GM23338 (cell line): ENCODE measurements at regions not wholly inside any gene's neighbourhood (a gene's known extent, or its start where the extent isn't known, plus 50 kb on each side); places are given as distances from the start of the nearest gene placed in this dataset.
A peak's percentile ranks its signal among the peaks of the same experiment; 100 is the strongest.

Experiments
- ATAC-seq: fragments of 200-7000 bp; cut with Tn5 transposase; 3 replicates; pipeline ENCODE4 v1.9.1; 2020
- DNase-seq: peaks from one replicate; pipeline ENCODE4 v3.0.0-alpha.2; 2015; ENCODE audit warnings: low spot score
- H2AFZ ChIP-seq: fragments of 200-600 bp; sonication (generic); 2 replicates; pipeline ENCODE4 v1.8.0; 2016; ENCODE audit warnings: antibody characterized with exemption, mild to moderate bottlenecking, moderate library complexity
- H3F3A ChIP-seq: fragments of 200-600 bp; sonication (generic); replicated peaks from 2 replicates; pipeline ENCODE4 v1.8.0; 2017; ENCODE audit warnings: antibody characterized with exemption, mixed run types, low read depth
- H3K27ac ChIP-seq: fragments of 200-600 bp; sonication (generic); 2 replicates; pipeline ENCODE4 v1.6.1; 2016; ENCODE audit warnings: low read depth
- H3K27me3 ChIP-seq: fragments of 200-600 bp; sonication (generic); 2 replicates; pipeline ENCODE4 v1.8.0; 2016; ENCODE audit warnings: mild to moderate bottlenecking, mixed run types, moderate library complexity; ENCODE audit not compliant: insufficient read depth
- H3K36me3 ChIP-seq: fragments of 200-600 bp; sonication (generic); 2 replicates; pipeline ENCODE4 v1.8.0; 2016; ENCODE audit warnings: mild to moderate bottlenecking; ENCODE audit not compliant: insufficient read depth
- H3K4me1 ChIP-seq: fragments of 200-600 bp; sonication (generic); 2 replicates; pipeline ENCODE4 v1.8.0; 2016; ENCODE audit warnings: mild to moderate bottlenecking, moderate library complexity; ENCODE audit not compliant: insufficient read depth
- H3K4me2 ChIP-seq: fragments of 200-600 bp; sonication (generic); 2 replicates; pipeline ENCODE4 v1.7.1; 2017; ENCODE audit warnings: mixed run types
- H3K4me3 ChIP-seq: fragments of 200-600 bp; sonication (generic); 2 replicates; pipeline ENCODE4 v1.6.1; 2016; ENCODE audit warnings: mixed run types
- H3K79me2 ChIP-seq: fragments of 200-600 bp; sonication (generic); replicated peaks from 2 replicates; pipeline ENCODE4 v1.8.0; 2017; ENCODE audit warnings: mild to moderate bottlenecking; ENCODE audit not compliant: insufficient read depth
- H3K9me2 ChIP-seq: fragments of 200-600 bp; sonication (generic); 2 replicates; pipeline ENCODE4 v1.8.0; 2017; ENCODE audit not compliant: insufficient read depth
- H4K20me1 ChIP-seq: fragments of 200-600 bp; sonication (generic); replicated peaks from 2 replicates; pipeline ENCODE4 v1.8.0; 2017; ENCODE audit warnings: mild to moderate bottlenecking; ENCODE audit not compliant: insufficient read depth
- H3K27ac Mint-ChIP-seq: 2 replicates; pipeline ENCODE4 v1.8.0; 2020; ENCODE audit warnings: inconsistent platforms, mild to moderate bottlenecking, moderate library complexity, mixed read lengths
- H3K27me3 Mint-ChIP-seq: 3 replicates; pipeline ENCODE4 v1.8.0; 2022; ENCODE audit warnings: low read depth, mild to moderate bottlenecking, moderate library complexity, mixed read lengths, inconsistent platforms; ENCODE audit not compliant: insufficient read depth, poor library complexity
- H3K36me3 Mint-ChIP-seq: 3 replicates; pipeline ENCODE4 v1.8.0; 2021; ENCODE audit warnings: low read depth, mild to moderate bottlenecking, inconsistent platforms, moderate library complexity, mixed read lengths
- H3K4me1 Mint-ChIP-seq: 3 replicates; pipeline ENCODE4 v1.8.0; 2020; ENCODE audit warnings: mild to moderate bottlenecking, inconsistent platforms, mixed read lengths
- H3K4me3 Mint-ChIP-seq: 3 replicates; pipeline ENCODE4 v1.8.0; 2021; ENCODE audit warnings: moderate library complexity, mild to moderate bottlenecking, inconsistent platforms, mixed read lengths
- H3K9me3 Mint-ChIP-seq: 3 replicates; pipeline ENCODE4 v1.8.0; 2020; ENCODE audit warnings: moderate library complexity, mild to moderate bottlenecking, inconsistent platforms, mixed read lengths
- EZH2 ChIP-seq: fragments of 200-600 bp; sonication (generic); IDR thresholded peaks from one replicate; pipeline ENCODE4 v1.8.0; 2017; ENCODE audit warnings: antibody characterized with exemption, mild to moderate bottlenecking, low read depth; ENCODE audit not compliant: unreplicated experiment
- EZH2phosphoT487 ChIP-seq: fragments of 200-600 bp; sonication (generic); IDR thresholded peaks from one replicate; pipeline ENCODE4 v1.8.1; 2018; ENCODE audit warnings: antibody characterized with exemption; ENCODE audit not compliant: unreplicated experiment
- NANOG ChIP-seq: IDR thresholded peaks from 2 replicates; pipeline ENCODE4 v1.6.1; 2016; ENCODE audit warnings: antibody characterized with exemption, borderline replicate concordance
- TF ChIP-seq, protein P1 (sequence below), 2 experiments: fragments of 200-600 bp in 1 of 2; sonication (generic) in 1 of 2; conservative IDR thresholded peaks; 2 replicates each; pipeline versions ENCODE4 v1.5.1 to v1.6.1; 2016 to 2017; ENCODE audit warnings: antibody characterized with exemption in 2 of 2, low read depth in 2 of 2, mild to moderate bottlenecking in 2 of 2, moderate library complexity in 1 of 2
- TF ChIP-seq, protein P2 (sequence below): fragments of 250-450 bp; sonication (Bioruptor Pico); IDR thresholded peaks from 2 replicates; pipeline ENCODE4 v1.5.0; 2020; ENCODE audit warnings: mild to moderate bottlenecking, moderate library complexity
- TF ChIP-seq, protein P3 (sequence below): IDR thresholded peaks from 2 replicates; pipeline ENCODE4 v1.6.1; 2016; ENCODE audit warnings: antibody characterized with exemption

DNA sequence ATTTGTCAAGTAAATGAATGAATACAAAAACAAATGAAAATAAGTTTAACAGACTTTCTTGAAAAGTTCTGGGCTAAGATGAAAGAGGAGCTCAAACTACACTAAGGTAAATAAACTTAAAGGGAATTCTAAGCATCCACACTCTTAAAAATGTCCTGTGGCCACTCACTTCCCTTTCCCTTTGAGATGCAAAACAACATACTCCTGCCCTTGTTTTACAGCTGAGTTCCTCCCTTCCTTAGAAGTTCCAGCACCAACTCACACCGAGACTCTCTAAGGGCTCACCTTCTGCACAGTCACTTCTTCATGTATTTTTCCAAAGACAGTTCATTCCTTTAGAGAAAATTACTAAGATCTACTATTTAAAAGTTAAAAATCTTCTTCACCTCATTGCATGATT lies 123.3 kb upstream of the CMC1 start:
- H2AFZ ChIP-seq: no peak overlapping the region
- H3K27ac Mint-ChIP-seq: no peak overlapping the region
- H3K27me3 Mint-ChIP-seq: peaks cover 4% of the 10 kb centered on the region
- no peaks in the 10 kb centered on the region for H3K36me3 ChIP-seq
- H3K4me1 ChIP-seq: peaks cover 23% of the 10 kb centered on the region
- peak; percentile 80 for DNase-seq
- peaks cover 11% of the 10 kb centered on the region for H3K9me3 Mint-ChIP-seq
- TF ChIP-seq NANOG: peak; percentile 59; the same call in 1 of the 2 replicates
- TF ChIP-seq, protein P1, sequence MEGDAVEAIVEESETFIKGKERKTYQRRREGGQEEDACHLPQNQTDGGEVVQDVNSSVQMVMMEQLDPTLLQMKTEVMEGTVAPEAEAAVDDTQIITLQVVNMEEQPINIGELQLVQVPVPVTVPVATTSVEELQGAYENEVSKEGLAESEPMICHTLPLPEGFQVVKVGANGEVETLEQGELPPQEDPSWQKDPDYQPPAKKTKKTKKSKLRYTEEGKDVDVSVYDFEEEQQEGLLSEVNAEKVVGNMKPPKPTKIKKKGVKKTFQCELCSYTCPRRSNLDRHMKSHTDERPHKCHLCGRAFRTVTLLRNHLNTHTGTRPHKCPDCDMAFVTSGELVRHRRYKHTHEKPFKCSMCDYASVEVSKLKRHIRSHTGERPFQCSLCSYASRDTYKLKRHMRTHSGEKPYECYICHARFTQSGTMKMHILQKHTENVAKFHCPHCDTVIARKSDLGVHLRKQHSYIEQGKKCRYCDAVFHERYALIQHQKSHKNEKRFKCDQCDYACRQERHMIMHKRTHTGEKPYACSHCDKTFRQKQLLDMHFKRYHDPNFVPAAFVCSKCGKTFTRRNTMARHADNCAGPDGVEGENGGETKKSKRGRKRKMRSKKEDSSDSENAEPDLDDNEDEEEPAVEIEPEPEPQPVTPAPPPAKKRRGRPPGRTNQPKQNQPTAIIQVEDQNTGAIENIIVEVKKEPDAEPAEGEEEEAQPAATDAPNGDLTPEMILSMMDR (conservative IDR thresholded peaks at IDR 0.05; ENCODE audit: low read depth in 2 of 2): no peak
- TF ChIP-seq, protein P2, sequence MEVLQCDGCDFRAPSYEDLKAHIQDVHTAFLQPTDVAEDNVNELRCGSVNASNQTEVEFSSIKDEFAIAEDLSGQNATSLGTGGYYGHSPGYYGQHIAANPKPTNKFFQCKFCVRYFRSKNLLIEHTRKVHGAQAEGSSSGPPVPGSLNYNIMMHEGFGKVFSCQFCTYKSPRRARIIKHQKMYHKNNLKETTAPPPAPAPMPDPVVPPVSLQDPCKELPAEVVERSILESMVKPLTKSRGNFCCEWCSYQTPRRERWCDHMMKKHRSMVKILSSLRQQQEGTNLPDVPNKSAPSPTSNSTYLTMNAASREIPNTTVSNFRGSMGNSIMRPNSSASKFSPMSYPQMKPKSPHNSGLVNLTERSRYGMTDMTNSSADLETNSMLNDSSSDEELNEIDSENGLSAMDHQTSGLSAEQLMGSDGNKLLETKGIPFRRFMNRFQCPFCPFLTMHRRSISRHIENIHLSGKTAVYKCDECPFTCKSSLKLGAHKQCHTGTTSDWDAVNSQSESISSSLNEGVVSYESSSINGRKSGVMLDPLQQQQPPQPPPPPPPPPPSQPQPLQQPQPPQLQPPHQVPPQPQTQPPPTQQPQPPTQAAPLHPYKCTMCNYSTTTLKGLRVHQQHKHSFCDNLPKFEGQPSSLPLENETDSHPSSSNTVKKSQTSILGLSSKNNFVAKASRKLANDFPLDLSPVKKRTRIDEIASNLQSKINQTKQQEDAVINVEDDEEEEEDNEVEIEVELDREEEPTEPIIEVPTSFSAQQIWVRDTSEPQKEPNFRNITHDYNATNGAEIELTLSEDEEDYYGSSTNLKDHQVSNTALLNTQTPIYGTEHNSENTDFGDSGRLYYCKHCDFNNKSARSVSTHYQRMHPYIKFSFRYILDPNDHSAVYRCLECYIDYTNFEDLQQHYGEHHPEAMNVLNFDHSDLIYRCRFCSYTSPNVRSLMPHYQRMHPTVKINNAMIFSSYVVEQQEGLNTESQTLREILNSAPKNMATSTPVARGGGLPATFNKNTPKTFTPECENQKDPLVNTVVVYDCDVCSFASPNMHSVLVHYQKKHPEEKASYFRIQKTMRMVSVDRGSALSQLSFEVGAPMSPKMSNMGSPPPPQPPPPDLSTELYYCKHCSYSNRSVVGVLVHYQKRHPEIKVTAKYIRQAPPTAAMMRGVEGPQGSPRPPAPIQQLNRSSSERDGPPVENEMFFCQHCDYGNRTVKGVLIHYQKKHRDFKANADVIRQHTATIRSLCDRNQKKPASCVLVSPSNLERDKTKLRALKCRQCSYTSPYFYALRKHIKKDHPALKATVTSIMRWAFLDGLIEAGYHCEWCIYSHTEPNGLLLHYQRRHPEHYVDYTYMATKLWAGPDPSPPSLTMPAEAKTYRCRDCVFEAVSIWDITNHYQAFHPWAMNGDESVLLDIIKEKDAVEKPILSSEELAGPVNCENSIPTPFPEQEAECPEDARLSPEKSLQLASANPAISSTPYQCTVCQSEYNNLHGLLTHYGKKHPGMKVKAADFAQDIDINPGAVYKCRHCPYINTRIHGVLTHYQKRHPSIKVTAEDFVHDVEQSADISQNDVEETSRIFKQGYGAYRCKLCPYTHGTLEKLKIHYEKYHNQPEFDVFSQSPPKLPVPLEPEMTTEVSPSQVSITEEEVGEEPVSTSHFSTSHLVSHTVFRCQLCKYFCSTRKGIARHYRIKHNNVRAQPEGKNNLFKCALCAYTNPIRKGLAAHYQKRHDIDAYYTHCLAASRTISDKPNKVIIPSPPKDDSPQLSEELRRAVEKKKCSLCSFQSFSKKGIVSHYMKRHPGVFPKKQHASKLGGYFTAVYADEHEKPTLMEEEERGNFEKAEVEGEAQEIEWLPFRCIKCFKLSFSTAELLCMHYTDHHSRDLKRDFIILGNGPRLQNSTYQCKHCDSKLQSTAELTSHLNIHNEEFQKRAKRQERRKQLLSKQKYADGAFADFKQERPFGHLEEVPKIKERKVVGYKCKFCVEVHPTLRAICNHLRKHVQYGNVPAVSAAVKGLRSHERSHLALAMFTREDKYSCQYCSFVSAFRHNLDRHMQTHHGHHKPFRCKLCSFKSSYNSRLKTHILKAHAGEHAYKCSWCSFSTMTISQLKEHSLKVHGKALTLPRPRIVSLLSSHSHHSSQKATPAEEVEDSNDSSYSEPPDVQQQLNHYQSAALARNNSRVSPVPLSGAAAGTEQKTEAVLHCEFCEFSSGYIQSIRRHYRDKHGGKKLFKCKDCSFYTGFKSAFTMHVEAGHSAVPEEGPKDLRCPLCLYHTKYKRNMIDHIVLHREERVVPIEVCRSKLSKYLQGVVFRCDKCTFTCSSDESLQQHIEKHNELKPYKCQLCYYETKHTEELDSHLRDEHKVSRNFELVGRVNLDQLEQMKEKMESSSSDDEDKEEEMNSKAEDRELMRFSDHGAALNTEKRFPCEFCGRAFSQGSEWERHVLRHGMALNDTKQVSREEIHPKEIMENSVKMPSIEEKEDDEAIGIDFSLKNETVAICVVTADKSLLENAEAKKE (CRISPR knock-in tag): peak; percentile 91
- no peak for TF ChIP-seq EZH2
- TF ChIP-seq EZH2phosphoT487: no peak
- TF ChIP-seq, protein P3, sequence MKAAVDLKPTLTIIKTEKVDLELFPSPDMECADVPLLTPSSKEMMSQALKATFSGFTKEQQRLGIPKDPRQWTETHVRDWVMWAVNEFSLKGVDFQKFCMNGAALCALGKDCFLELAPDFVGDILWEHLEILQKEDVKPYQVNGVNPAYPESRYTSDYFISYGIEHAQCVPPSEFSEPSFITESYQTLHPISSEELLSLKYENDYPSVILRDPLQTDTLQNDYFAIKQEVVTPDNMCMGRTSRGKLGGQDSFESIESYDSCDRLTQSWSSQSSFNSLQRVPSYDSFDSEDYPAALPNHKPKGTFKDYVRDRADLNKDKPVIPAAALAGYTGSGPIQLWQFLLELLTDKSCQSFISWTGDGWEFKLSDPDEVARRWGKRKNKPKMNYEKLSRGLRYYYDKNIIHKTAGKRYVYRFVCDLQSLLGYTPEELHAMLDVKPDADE: no peak
- no peaks in the 10 kb centered on the region for H3F3A ChIP-seq
- H3K4me3 ChIP-seq: peak overlapping the region; percentile 14
- H3K4me2 ChIP-seq: peak overlapping the region; percentile 50
- no peaks in the 10 kb centered on the region for H3K27me3 ChIP-seq
- ATAC-seq: peak; percentile 99
- no peaks in the 10 kb centered on the region for H3K79me2 ChIP-seq
- no peaks in the 10 kb centered on the region for H4K20me1 ChIP-seq
- H3K9me2 ChIP-seq: no peaks in the 10 kb centered on the region
- H3K4me3 Mint-ChIP-seq: no peak overlapping the region
- H3K36me3 Mint-ChIP-seq: peaks cover 13% of the 10 kb centered on the region
- peaks cover 22% of the 10 kb centered on the region for H3K4me1 Mint-ChIP-seq
- no peak overlapping the region for H3K27ac ChIP-seq
